8988T (cell line): ENCODE measurements at regions not wholly inside any gene's neighbourhood (a gene's known extent, or its start where the extent isn't known, plus 50 kb on each side); places are given as distances from the start of the nearest gene placed in this dataset.

Experiments
- DNase-seq: peaks from one replicate; pipeline ENCODE4 v3.0.0; 2011

DNA sequence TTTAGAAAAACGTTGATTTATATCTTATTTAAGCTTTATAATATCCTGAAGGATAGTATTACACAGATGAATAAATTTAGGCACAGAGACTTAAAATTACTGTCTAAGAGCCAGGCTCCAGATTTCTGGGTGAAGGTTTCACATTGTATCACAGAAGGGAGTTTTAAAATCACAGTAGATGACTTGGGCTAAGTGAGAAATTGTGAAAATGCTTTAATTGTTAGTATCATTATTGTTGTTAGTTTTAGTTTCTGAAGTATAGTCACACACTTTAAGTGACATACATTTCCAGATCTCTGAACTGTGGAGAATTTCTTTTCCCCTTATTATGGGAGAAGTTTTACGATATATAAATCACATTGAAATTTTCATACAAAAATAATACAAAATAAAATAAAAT is 83.5 kb downstream of the NDUFS5 start:
- no peak for DNase-seq

- no peak for DNase-seq
These were observed 84.2 kb downstream of the NDUFS5 start for GRCh38 chr1:39110325-39110851.

DNA sequence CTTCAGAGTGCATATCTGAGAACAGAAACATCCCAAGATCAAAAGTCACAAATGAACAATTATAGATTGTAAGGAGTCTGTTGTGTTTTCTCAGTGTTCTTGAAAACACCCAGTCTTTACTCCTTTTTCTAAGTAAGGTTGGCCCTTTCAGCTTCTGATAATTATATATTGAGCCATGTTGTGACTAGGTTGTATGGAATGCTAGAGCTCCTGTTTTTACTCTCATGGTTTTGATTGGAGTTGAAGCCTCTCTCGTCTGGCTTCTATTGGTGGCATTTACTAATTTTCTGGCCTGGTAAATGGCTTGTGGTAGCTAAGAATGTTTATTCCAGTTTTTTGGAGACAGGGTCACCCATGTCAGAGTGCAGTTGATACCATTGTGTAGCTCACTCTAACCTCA is 84.7 kb downstream of the NDUFS5 start:
- no peak for DNase-seq

DNA sequence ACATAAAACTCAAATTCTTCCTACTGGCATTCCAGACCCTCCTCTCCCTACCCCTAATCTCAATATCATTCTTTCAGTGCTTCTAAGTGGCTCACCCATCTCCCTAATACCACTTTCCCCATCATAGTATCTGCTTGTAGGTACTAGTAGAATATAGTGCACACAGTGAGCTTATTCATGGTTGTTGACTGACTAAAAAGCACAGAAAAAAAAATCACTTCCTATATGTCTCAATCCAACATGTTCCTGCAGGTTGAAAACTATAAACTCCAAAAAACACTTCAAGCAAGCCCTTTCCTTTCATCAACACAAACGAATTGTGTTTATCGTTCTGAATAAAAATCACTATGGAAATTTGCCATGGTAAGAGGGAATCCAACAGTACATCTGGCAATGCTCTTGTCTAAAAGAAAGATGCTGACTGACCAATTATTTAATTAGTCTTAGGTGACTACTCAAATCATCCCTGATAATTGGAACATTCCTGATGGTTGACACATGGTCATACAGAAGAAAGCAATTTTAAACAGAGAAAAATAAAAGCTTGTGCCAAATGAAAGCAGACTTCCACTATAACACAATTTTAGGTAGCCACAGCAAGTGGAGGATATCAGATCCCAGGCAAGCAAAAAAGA is 87.1 kb downstream of the NDUFS5 start:
- no peak for DNase-seq

GRCh38 chr1:39115271-39116110 is 89.0 kb upstream of the MACF1 start:
- no peak for DNase-seq

GRCh38 chr1:39116116-39116607 is 88.3 kb upstream of the MACF1 start:
- DNase-seq, result no peak

GRCh38 chr1:39116860-39117728 is 87.4 kb upstream of the MACF1 start:
- DNase-seq, result no peak

- DNase-seq, result no peak
These were observed 86.5 kb upstream of the MACF1 start for GRCh38 chr1:39117899-39118450.

GRCh38 chr1:39122056-39122455 is 82.4 kb upstream of the MACF1 start:
- DNase-seq, result no peak

DNA sequence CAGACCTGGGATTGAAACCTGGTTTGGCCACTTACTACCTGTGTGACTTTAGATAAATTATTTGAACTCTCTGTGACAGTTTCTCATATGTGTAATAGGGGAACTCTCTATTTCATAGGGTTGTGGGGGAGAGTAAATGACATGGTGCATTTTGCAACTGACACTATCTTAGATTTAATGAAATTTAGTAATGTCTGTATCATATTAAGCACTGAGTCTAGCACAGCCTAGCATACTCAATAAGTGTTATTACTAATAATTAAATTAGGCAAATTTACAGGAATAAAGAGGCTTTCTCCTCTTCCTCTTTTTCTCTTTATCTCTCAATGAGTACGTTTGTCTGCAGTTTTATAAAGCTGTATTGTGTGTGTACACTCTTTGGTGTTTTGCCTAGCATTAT is 80.2 kb upstream of the MACF1 start:
- no peak for DNase-seq

- no peak for DNase-seq
These were observed 77.0 kb upstream of the MACF1 start for GRCh38 chr1:39127513-39127912.

DNA sequence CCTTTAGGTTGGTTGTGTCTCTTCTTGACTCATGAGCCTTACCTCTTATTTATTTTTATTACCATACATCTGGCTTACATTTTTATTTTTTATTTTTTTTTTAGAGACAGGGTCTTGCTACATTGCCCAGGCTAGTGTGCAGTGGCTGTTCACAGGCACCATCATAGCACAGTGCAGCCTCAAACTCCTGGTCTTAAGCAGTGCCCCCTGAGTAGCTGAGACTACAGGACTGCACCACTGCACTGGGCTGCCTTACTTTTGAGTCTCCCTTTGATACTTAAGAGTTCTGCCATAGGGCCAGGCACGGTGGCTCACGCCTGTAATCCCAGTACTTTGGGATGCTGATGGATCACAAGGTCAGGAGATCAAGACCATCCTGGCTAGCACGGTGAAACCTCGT is 76.4 kb upstream of the MACF1 start:
- DNase-seq, result no peak

DNA sequence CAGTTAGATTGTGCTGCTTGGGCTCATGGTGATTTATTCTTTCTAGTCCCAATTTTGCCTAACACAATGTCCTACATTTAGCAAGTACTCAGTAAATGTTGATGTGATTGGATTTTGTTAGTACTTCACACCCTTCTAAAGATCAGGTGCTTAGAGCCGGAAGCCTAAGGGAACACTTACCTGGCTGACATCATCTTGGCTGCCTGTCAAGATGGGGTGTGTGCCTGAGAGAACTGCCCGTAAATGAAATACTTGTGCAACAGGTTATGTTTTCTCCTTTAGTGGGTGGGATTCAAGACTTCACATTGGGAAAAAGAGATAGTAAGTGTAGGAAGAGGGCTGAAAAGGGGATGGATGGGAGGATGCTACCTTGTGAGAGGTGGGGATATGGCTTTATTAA is 75.5 kb upstream of the MACF1 start:
- no peak for DNase-seq

DNA sequence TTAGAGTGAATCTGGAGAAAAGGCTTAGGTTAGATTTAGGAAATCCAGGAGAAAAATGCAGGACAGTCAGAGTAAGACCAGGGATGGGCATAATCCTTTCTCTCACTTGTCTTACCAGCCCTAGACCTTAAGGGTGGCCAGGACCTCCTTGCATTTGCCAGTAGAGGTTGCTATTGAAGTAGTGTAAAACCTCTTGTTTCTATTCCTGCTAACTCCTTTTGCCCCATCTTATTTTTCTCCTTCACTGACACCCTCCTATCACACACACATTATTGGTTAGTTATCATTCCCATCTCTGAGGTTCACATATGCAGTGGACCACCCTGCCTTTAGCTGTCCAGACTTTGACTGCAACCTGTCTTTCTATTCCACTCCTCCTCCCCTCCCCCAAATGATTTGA is 75.0 kb upstream of the MACF1 start:
- no peak for DNase-seq

- DNase-seq, result no peak
These were observed 74.2 kb upstream of the MACF1 start for GRCh38 chr1:39130325-39130724.

DNA sequence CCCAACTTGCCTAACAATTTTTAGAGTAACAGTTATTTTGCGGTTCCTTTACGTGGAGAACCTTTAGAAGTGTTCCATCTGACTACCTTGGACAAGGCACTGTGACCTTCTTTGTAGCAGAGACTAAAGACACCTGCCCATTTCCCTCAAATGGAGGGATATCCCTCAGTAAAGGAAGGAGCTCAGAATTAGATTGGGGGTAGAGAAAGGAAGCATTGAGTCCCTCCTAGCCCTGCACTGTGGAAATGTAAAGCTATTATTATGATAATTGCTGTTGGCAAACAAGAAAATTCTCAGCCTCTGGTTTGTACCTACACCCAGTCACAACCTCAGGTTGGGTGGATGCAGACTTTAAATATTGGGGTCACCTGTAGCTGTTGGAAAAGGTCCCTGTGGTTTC is 72.6 kb upstream of the MACF1 start:
- no peak for DNase-seq

- DNase-seq, result peak; percentile 29
These were observed 71.8 kb upstream of the MACF1 start for GRCh38 chr1:39132505-39133339.

DNA sequence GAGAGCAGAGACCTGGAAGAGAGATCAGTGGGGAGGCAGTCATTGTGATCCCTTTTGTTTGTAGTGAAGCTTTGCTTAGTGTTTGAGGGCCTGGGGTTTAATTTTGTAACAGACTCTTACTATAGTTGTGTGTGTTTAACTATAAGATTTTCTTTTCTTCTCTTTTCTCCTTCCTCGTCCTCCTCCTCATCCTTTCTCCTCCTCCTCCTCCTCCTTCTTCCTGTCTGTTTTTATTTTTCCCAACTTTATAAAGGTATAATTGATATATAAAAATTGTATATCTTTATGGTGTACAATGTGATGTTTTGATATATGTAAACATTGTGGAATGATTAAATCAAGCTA is 71.2 kb upstream of the MACF1 start:
- no peak for DNase-seq

- DNase-seq, result no peak
These were observed 69.6 kb upstream of the MACF1 start for GRCh38 chr1:39134768-39135333.

DNA sequence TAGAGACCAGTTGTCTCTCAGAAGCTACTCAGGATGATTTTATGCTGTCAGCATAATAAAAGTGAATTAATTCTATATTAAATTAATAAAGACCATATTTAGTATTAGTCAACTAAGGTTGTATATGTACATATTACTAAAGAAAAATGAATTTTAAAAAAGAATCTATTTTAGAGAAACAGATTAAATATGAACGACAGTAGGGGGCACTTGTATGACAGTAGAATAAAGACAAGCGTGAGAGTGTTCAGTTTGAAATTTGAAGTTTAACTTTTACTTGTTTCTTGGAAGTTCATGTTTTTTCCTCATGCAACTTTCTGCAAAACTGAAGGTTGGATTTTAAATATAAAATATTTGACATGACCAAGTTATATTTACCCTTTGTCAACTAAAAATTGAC is 67.9 kb upstream of the MACF1 start:
- DNase-seq, result no peak

- DNase-seq, result no peak
These were observed 64.7 kb upstream of the MACF1 start for GRCh38 chr1:39139723-39140360.
